NCI-H1092 treated with DMSO at 0.1 percent for 48 hours (cell line): ENCODE measurements at regions not wholly inside any gene's neighbourhood (a gene's known extent, or its start where the extent isn't known, plus 50 kb on each side); places are given as distances from the start of the nearest gene placed in this dataset.
"Not testable (repeated sequence)": the region's sequence is repeated elsewhere in the genome, so short reads cannot be mapped to it uniquely, and the experiment has no call there.

Experiments used
- DNase-seq: peaks from one replicate; lab custom pipeline; 2025; lab: John Stamatoyannopoulos, UW

DNA sequence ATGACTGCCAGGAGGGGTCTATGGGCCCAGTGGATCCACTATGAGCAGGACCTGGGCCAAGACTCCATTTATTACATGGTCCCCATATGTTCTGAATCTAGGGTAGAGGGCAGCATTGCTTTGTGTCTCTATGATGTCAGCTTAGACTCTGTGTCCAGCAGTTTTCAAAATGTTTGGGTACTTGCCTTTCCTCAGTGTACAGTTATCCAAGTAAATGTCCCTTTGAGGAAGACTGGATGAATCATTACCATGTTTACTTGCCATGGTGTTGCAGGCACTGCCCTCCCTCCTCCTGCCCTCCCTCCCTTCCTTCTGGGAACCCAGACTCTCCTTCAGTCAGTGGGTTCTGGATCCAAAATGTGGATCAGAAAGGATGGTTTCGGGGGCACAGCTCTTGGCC is 108.6 kb downstream of the NRN1 start:
- no peak for DNase-seq

DNA sequence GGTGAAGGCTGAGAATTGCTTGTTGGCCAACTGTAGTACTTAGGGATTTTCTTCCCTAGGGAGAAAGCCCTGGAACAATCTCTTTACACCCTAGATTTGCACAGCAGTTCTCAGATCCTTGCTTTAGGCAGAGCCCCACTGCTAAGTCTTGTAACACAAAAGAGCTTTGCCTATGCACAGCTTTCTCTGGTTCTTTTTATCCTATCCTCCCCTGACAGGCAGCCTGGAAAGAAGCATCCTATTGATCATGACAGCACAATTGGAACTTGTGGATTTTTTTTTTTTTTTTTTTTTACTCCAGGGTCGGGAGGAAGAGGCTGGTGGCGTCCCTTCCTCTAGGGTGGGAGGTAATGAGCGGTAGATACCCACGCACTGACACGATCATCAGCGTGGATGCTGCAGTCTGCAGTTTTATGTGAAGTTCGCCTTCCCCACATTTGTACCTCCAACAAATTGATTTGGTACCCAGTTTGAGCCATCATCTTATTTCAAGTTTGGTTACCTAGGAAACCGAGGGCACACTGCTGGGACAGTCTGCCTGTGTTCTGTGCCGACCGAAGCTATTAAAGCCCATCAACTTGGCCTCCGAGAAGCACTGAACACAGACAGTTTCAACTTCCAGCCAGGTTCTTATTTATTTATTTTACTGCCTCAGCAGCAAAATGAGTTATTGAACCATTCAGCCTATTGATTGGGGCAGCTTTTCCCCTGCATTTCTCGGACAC is 110.1 kb downstream of the NRN1 start:
- no peak for DNase-seq

DNA sequence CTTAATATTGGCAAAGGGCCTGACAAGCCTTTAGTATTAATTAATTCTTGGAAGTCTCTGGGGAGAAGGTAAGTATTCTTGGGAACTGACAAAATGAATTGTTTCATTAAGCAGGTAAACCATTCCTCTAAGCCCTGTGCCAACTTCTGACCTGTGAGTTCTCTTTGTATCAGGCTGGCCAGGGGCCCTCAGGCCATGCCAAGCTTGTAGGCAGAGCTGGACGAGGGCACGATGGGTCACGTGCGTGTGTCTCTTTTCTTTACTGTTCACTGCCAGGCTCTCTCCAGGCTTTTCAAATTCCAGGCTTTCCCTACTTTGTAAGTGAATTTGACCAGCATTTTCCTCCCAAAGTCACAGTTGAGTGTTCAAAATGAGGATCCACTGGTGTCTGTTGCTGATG is 112.4 kb downstream of the NRN1 start:
- DNase-seq: no peak

DNA sequence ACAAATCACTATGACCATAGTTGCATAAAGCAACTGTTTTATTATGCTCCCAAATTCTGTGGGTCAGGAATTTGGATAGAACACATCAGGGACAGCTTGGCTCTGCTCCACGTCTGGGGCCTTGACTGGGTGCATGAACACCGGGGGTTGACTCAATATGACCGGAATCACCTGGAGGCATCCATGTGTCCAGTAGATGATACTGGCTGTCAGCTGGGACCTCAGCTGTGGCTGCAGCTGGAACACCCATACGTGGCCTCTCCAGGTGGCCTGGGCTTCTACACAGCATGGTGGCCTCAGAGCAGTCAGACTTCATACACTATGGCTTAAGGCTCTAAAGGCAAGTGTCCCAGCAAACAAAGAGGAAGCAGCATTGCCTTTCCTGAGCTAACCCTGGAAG is 113.4 kb downstream of the NRN1 start:
- DNase-seq: no peak

DNA sequence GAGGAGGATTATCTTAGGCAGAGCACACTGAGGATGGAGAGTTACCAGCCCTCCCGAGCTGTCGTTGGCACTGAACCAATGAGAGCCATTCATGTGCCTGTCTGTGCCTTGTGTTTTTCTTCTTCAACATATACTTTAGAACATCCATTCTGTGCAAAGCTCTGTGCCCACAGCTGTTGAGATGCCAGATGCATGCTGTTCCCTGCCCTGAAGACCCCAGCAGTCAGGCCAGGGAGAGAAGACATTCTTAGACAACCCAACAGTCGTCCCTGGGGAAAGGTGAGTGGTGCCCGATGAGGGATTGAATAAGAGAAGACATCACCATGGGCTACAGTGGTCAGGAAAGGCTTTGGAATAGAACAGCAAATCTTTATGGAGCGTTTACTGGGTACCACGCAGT is 114.1 kb downstream of the NRN1 start:
- no peak for DNase-seq

DNA sequence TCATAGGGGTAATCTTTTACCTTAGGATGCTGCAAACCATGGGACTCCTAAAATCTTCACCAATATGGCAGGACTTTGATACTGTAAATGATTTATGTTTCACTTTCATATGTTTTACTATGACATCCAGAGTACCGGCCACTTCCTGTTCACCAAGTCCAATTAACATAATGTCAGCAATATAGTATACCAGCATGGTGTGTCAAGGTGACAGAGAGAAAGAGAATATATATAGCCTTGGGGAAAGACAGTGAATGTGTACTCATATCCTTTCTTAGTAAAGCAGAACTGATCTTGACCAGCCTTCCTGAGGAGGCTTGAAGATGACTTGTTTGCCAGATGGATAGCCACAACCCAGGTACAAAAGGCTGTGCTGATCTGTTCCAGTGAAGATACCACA is 127.9 kb downstream of the NRN1 start:
- no peak for DNase-seq

DNA sequence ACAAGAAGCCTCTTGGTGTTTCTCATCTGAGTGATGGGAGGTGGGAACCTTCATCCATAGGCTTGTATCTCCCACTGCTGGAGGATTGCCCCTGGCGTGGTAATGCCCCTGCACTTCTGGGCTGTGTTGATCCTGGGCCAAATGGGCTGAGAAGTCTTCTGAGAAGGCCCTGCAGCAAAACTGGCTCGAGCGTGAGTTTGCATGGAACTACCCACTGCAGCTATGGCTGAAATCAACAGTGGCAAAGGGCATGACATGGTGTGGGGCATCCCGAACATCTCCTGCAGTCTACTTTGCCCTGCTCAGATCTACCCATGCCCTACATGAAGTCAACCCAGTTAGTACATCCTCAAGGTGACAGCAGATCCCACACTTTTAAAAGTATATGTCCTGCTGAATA is 130.6 kb downstream of the NRN1 start:
- no peak for DNase-seq

DNA sequence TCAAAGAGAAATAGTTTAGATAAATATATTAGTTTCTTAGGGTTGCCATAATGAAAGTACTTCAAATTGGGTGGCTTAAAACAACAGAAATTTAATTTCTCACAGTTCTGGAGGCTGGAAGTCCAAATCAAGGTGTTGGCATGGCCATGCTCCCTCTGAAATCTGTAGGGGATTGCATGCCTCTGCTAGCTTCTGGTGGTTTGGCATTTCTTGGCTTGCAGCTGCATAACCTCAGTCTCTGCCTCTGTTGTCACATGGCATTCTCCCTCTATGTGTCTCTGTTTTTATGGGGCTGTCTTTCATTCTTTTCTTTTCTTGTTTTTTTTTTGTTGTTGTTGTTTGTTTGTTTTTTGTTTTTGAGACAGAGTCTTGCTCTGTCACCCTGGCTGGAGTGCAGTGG is 132.7 kb downstream of the NRN1 start:
- not testable (repeated sequence) for DNase-seq

DNA sequence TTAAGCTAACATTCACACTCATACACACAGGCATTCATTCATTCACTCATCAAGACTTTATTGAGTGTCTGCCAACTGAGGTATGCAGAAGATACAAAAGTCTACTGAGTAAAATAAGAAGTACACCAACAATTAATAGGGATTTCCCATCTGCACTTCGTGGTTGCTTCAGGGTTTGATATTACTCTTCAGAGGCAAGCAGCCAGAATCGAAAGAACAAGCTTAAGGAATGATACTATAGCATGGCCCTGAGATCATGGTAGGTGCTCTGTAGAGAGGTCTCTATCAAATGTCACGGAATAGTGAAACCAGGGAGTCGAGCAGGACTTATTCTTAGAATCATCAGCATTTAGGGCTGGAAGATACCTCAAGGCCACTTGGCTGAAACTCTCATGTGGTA is 135.4 kb downstream of the NRN1 start:
- no peak for DNase-seq

DNA sequence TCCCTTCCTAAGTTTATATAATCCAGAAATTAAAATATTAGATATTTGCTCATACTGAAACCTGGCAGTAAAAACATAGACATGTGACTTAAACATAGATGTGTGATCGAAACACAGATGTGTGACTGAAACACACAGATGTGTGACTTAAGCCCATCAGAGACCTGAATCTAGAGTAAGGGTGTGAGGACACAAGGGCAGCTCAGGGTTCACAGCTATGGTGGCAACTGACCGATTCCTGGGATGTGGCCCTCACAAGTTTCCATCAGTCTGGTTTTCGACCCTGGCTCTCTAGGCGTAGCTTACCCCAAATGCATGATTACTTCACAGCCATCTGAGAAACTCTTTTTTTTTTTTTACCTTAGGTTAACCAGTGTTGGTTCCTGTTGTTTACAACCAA is 137.0 kb downstream of the NRN1 start:
- no peak for DNase-seq

DNA sequence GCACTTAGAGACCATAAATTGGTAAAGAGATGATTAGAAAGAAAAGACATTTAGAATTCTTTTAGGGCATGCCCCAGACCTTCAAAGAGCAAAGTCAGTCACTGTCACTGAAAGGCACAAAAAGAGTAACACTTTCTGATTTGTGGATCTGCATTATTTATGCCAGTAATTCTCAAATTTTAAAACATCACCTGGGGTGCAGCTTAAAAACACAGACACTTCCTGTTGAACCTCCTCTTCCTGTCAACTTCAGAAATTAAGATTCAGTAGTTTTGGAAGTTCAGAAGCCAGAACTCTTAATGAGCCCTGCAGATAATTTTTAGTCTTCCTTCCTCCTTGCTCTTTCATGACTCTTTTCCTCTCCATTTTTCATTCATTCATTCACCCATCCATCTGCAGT is 137.5 kb downstream of the NRN1 start:
- DNase-seq: no peak

DNA sequence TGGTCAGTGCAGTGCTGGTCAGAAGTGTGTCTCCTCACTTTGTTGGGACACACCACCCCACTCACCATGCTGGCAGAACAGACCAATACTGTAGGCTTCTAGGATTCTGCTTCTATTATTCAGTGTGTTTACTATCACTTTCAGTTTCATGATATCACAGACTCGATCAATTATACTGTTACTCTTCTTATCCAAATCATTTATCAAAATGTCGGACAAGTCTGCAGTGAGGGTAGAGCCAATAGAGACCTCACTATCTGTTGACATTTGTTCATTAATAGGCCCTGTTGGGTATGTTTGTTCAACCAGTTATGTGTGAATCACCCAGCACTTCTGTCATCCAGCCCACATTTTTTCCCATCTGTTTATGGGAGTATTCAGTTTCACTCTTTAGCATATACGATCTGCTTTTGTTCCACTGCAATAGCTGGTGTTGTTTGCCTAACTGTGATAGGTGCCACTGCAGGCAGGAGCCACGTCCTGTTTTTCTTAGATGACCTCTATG is 140.1 kb downstream of the NRN1 start:
- peak; percentile 10 for DNase-seq

DNA sequence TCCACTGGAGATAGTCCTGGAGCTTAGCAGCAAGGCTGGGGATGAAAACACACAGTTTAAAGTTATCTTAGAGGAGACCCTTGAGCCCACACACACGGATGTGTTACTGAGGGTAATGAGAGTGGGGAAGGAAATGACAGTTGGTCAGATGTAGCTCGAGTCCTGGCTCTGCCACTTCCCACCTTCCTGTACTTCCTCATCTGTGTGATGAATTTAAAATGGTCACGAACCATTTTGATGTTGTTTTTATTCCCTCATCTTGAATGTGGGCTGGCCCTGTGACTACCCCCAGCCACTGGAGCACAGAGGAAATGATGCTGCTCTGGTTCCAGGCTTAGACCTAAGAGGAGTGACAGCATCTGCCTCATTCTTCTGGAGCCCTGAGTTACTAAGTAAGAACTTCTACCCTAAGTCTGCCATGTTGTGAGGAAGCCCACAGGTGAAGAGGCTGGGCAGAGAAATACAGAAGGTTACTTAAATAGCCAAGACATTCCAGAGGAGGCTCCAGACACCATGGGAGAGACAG is 141.2 kb downstream of the NRN1 start:
- DNase-seq: no peak

DNA sequence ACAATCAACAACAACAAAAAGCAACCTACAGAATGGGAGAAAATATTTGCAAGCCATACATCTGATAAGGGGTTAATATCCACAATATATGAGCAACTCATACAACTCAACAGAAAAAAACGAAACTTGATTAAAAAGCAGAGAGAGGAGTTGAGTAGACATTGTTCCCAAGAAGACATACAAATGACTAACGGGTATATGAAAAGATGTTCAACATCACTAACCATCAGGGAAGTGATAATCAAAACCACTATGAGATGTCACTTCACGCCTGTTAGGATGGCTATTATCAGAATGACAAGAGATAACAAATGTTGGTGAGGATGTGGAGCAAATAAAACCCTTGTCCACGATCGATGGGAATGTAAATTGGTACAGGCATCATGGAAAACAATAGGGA is 145.9 kb downstream of the NRN1 start:
- DNase-seq: no peak

DNA sequence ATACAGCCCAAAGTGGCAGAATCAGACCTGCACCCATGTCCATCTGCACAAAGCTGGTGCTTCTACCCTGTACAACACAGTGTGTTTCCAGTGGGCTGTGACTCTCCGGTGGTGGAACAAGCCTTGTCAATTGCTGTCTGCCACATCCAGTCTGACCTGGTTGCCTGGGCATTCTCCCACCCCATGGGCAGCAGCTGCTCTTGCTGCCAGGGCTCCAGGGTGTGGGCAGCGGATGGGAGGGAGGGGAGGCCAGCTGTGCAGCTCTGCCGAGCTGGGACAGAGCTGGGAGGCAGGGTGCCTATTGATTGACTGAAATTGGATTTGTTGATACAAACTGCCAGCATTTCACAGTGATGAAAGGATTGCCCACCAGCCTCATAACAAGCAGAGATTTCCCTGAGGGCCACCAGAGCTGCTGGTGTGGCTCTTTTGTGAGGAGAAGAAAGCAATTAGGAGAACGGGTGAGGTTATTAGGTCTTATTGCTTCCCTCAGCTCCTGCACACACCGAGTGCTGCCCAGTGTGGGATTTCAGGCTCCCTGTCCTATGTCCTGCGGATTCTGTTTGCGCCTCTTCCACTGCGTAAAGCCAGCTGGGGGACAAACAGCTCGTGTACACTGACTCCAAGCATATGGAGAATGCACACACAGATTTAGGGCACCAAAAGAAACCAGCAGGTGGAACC is 150.8 kb downstream of the NRN1 start:
- no peak for DNase-seq

DNA sequence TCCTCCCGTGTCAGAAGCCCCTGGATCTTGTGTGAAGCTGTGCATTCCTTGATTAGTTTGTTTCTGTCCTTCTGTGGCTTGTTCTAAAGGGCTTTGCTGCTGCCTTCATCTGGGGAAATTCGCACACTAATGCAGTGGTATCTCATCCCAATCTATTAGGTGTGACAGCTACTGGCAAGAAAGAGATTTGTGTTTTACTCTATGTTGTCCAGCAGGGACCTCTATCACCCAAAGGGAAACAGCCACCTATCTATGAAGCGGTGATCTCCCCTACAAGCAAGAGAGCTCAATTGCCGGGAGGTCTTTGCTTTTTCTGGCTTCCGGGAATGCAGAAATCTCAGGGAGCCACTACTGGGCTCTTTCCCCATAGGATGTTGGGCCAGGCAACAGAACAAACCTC is 151.8 kb downstream of the NRN1 start:
- DNase-seq: no peak

DNA sequence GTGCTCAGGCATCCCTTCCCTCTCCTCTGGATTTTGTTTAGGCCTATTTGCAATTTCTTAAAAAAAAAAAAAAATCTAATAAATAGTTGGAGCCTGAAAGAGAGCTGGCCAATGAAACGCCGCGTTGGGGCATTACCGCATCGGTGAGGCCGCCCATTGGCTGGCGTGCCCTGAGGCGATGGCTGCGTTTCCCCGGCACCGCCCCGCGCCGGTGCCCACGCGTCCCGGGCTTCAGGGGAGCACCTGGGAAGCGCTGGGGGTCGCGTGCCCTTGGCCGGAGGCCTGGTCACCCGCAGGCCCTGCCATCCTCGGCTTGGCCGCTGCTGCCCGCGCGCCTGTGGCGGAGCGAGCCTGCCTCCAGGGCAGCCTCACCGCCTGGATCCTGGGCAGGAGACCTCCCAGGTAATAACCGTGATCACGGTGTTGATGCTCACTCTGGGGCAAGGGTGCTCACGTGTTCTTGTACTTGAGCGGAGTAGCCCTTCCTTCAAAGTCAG is 155.4 kb downstream of the NRN1 start:
- peak; percentile 6 for DNase-seq

DNA sequence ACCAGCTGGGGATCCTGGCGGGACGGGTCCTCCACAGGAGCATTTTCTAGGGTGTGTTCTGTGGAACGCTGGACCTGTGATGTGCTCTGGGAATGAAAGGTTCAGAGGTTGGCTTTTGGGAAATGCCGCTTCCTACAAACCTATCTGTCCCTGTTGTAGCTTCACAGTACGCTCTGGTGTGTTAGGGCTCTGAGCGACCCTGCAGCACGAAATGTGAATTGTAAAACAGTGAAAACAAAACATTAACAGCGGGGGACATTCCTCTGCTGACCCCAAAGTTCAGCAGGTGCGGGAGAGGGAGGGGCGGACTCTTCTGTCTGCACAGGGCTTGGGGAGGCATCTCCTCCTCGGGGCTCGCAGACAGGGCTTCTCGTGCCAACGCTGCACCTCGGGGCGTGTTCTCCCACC is 155.9 kb downstream of the NRN1 start:
- no peak for DNase-seq

DNA sequence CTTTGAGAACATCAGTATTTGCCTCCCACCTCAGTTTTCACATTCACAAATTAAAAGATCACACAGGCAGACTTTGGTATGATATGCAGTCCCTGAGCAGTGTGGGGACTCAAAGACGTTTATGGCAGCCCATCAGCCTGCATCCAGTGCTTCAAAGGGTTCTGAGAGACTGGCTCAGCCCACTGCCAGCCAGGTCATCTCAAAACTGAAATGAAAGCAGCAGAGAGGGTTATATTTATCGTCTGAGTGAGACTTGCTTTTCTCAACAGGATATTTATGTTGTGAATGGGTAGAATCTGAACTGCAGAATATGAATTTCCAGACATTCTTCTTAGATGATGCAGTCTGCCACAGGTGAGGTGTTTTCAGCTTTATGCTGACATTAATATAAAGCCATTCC is 159.8 kb downstream of the NRN1 start:
- DNase-seq: no peak

DNA sequence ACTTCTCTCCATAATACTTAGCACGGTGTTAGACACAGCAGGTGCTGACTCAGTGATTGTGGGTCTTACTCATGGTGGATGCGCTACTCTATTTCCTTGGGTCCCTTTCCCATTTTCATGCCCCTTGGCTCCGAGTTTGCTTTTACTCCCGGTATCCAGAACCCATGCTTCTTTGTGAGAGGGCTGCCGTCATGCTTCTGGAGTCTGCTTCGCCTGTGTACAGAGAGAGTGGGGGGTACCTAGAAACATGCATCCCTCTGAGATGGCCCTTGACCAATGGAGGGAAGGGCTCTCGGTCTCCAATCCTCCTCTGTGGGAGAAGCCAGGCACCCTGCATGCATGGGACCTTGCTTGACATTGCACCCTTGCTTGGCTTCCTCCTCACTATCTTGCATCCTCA is 160.4 kb downstream of the NRN1 start:
- DNase-seq: no peak

DNA sequence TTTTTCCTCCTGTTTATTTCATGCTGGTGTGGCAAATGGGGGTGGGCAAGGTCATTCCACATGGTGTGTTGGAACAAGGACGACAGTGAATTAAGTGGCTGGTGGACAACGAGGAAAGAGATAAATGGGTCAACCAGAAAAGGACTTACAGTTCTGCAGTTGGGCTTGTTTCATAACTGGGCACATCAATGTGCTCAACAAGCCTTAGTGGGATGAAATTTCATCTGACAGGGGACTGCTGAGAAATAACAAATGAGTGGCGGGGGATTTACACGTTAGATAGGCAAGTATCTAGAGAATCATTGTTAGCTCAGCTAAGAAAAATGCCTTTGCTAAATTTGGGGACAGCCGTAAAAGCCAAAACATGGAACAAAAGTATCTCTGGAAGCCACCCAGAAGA is 163.6 kb downstream of the NRN1 start:
- no peak for DNase-seq

DNA sequence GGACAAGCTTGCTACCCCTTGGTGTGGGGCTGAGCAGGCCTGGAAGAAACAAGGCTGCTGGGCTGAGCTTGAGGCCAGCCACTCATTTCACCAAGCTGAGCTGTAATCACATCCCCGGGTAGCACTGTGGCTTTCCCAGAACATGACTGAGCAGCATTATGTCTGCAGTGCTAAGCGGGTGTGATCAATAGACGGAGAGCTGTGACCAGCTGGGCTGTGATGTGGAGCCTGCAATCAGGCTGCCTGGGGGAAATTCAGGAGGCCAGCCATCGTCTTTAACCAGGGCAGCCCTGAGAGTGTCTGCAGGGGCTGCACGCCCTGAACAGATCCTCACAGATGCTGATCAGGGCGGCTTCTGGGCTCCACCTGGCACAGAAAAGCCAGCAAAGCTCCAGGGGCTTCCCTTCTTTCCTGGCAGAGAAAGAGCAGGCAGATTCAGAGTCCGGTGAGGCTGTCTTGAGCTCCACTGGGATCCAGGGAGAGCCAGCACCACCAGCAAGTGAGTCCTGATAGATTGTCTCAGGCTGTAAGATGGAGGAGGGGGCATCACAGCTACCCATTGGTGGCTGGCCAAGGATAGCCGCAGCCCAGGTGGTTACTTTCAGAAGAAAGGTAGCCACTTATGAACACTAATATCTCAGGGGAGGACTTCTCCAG is 165.9 kb downstream of the NRN1 start:
- no peak for DNase-seq
